GM10248 (cell line): ENCODE measurements at regions not wholly inside any gene's neighbourhood (a gene's known extent, or its start where the extent isn't known, plus 50 kb on each side); places are given as distances from the start of the nearest gene placed in this dataset.
A peak's percentile ranks its signal among the peaks of the same experiment; 100 is the strongest.

ENCODE experiments used
- CTCF ChIA-PET: fragments of 300-600 bp; sonication (Branson Sonifier 250); formaldehyde crosslinking; extraction: SDS; loops from one replicate; lab custom pipeline; 2021; ENCODE audit warnings: antibody characterized with exemption; lab: Yijun Ruan, JAX
- POLR2A ChIA-PET: fragments of 350-650 bp; sonication (Branson Sonifier 250); formaldehyde crosslinking; extraction: SDS; loops from one replicate; lab custom pipeline; 2020; ENCODE audit warnings: antibody characterized with exemption; lab: Yijun Ruan, JAX
- DNase-seq: peaks from one replicate; pipeline ENCODE4 v3.0.0; 2012; ENCODE audit errors: extremely low spot score
- TF ChIP-seq, protein P1 (sequence below): IDR thresholded peaks from 2 replicates; pipeline ENCODE4 v1.5.1; 2012; ENCODE audit warnings: mild to moderate bottlenecking, low read depth; ENCODE audit errors: extremely low read depth, missing control alignments, control extremely low read depth

DNA sequence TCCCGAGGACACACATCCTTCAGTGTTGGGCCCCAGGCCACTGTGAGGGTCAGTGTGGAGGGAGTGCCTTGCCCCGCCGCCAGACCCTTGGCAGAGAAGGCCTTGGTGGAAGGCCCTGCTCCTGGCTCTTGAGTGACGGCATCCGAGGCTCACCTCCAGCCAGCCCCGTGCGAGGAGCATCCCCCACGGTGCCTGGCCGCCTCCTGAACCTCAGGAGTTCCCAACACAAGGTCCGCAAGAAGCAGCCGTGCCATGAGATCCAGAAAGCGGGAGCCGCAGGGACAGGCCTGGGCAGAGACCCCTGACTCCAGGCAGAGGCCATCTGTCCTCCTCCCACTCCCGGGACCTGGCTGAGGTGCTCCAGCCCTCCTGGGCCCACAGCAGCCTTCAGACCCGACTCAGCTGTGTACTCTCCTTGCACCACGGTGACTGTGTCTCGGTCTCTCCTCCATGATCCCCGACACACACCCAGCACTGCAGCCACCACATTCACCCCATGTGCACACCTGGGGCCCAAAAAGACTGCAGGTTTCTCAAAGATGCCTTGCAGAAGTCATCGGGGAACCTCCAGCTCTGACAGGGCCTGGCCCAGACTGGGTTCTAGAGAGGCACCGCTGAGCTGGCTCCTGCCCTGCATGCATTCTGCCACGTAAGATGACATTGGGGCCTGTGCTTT lies 870.2 kb downstream of the BRD1 start:
- ChIA-PET CTCF (no interaction called here), POLR2A (no interaction called here)
- DNase-seq = no peak
- TF ChIP-seq, protein P1, sequence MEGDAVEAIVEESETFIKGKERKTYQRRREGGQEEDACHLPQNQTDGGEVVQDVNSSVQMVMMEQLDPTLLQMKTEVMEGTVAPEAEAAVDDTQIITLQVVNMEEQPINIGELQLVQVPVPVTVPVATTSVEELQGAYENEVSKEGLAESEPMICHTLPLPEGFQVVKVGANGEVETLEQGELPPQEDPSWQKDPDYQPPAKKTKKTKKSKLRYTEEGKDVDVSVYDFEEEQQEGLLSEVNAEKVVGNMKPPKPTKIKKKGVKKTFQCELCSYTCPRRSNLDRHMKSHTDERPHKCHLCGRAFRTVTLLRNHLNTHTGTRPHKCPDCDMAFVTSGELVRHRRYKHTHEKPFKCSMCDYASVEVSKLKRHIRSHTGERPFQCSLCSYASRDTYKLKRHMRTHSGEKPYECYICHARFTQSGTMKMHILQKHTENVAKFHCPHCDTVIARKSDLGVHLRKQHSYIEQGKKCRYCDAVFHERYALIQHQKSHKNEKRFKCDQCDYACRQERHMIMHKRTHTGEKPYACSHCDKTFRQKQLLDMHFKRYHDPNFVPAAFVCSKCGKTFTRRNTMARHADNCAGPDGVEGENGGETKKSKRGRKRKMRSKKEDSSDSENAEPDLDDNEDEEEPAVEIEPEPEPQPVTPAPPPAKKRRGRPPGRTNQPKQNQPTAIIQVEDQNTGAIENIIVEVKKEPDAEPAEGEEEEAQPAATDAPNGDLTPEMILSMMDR = no peak

DNA sequence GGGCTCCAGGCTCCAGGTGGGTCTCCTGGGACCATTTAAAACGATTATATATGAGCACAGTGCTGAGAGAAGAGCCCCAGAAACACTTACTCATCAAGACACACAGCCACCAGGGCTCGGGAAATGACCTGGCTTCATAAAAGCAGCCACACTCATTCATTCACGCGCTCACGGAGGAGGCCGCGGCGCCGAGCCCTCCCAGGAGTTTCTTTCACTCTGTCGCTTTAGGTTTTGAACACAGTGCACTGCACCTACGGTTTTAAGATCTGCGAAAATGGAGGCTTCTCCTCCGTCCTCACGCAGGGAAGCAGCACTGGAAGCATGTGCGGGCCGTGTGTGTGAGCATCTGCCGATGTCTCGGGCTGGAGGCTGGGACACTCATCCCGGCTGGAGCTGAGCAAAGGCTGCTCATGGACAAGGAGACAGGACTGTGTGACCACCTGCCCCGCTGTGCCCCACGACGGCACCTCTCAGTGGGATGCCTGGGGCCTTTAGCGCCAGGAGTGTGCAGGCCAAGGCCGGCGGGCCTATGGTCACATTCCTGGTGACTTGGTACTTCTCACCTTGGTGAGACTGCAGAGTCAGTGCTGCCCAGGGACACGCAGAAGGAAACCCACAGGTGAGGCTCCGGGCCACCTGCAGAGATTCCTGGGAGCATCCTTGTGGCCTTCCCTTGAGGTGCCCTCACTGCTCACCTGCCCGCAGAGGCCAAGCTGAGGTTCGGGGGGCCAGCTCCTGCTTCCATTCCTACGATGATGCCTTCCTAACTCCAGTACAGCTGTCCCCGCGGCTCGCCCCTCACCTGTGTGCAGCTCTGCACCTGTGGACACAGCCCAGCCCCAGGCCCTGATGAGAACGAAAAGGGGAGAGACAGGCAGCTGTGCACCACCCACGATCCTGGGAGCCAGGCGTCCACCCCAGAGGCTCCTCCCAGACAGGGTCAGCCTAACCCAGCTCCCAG lies 872.0 kb downstream of the BRD1 start:
- TF ChIP-seq, protein P1 = no peak
- ChIA-PET POLR2A (no interaction called here), CTCF (no interaction called here)
- no peak for DNase-seq

- TF ChIP-seq, protein P1 = no peak
- POLR2A ChIA-PET = no interaction called here
- CTCF ChIA-PET = no interaction called here
- no peak for DNase-seq
Observed at GRCh38 chr22:48954781-48955311, 872.8 kb downstream of the BRD1 start.

- ChIA-PET CTCF (no interaction called here), POLR2A (interaction anchor here (0.6 kb wide), 2 partner anchors 27 to 144 kb away, joined by 4 to 5 read pairs; no protein-coding TSS in a partner anchor)
- no peak for DNase-seq
- TF ChIP-seq, protein P1 = no peak
Observed at GRCh38 chr22:48953830-48954229, 873.8 kb downstream of the BRD1 start.

- peak; percentile 10 for DNase-seq
- TF ChIP-seq, protein P1 = no peak
- CTCF ChIA-PET = no interaction called here
- POLR2A ChIA-PET = no interaction called here
Observed at GRCh38 chr22:48953103-48953720, 874.5 kb downstream of the BRD1 start.

GRCh38 chr22:48952256-48953102 lies 875.2 kb downstream of the BRD1 start:
- CTCF ChIA-PET = interaction anchor here (0.9 to 1.3 kb wide), 2 partner anchors 9 to 19 kb away, joined by 3 to 4 read pairs; no protein-coding TSS in a partner anchor
- POLR2A ChIA-PET = no interaction called here
- TF ChIP-seq, protein P1 = no peak
- DNase-seq = peak; percentile 7
